Mesothelial cell of epicardium (in vitro differentiated cells): ENCODE measurements at regions not wholly inside any gene's neighbourhood (a gene's known extent, or its start where the extent isn't known, plus 50 kb on each side); places are given as distances from the start of the nearest gene placed in this dataset.

Source experiments
- DNase-seq, 2 experiments: peaks; one replicate each; pipeline ENCODE4 v3.0.0; 2021; ENCODE audit warnings: low spot score in 2 of 2; ENCODE audit not compliant: unreplicated experiment in 2 of 2
- H3K27ac Mint-ChIP-seq: 2 replicates; pipeline ENCODE4 v1.8.0; 2021; ENCODE audit warnings: mixed read lengths
- H3K27me3 Mint-ChIP-seq: 2 replicates; pipeline ENCODE4 v1.8.0; 2021; ENCODE audit warnings: low read depth, mixed read lengths
- H3K36me3 Mint-ChIP-seq: 2 replicates; pipeline ENCODE4 v1.8.0; 2021; ENCODE audit warnings: mixed read lengths
- H3K4me1 Mint-ChIP-seq: 2 replicates; pipeline ENCODE4 v1.8.0; 2021; ENCODE audit warnings: mixed read lengths
- H3K4me3 Mint-ChIP-seq: 2 replicates; pipeline ENCODE4 v1.8.0; 2021; ENCODE audit warnings: mild to moderate bottlenecking, moderate library complexity, mixed read lengths
- H3K9me3 Mint-ChIP-seq: 2 replicates; pipeline ENCODE4 v1.8.0; 2021; ENCODE audit warnings: mixed read lengths
- CTCF ChIP-seq: fragments of 200-600 bp; sonication (generic); IDR thresholded peaks from one replicate; pipeline ENCODE4 v1.5.0; 2021; ENCODE audit warnings: antibody characterized with exemption; ENCODE audit not compliant: unreplicated experiment

- Mint-ChIP-seq H3K9me3 (no peaks in the 10 kb centered on the region), H3K27ac (peak overlapping the region; percentile 95), H3K27me3 (no peaks in the 10 kb centered on the region), H3K4me1 (peaks cover 66% of the 10 kb centered on the region), H3K4me3 (no peak overlapping the region), H3K36me3 (no peaks in the 10 kb centered on the region)
- TF ChIP-seq CTCF: no peak
- no peak for DNase-seq
Measured at GRCh38 chr2:43081131-43081765, 145.2 kb downstream of the ZFP36L2 start.

GRCh38 chr2:43080571-43081021 lies 145.8 kb downstream of the ZFP36L2 start:
- Mint-ChIP-seq H3K27ac (peak overlapping the region; percentile 47), H3K4me1 (peaks cover 66% of the 10 kb centered on the region), H3K9me3 (no peaks in the 10 kb centered on the region), H3K36me3 (no peaks in the 10 kb centered on the region), H3K4me3 (no peak overlapping the region), H3K27me3 (no peaks in the 10 kb centered on the region)
- TF ChIP-seq CTCF: no peak
- DNase-seq: no peak

- Mint-ChIP-seq H3K36me3 (no peaks in the 10 kb centered on the region), H3K27me3 (no peaks in the 10 kb centered on the region)
Measured at GRCh38 chr2:43078781-43079755, 147.3 kb downstream of the ZFP36L2 start.

GRCh38 chr2:43078301-43078700 lies 148.1 kb downstream of the ZFP36L2 start:
- Mint-ChIP-seq H3K4me1 (peaks cover 66% of the 10 kb centered on the region), H3K27me3 (no peaks in the 10 kb centered on the region), H3K9me3 (no peaks in the 10 kb centered on the region), H3K4me3 (no peak overlapping the region), H3K36me3 (no peaks in the 10 kb centered on the region), H3K27ac (no peak overlapping the region)
- DNase-seq: no peak
- no peak for TF ChIP-seq CTCF

More at GRCh38 chr2:43078781-43079755, 147.3 kb downstream of the ZFP36L2 start:
- Mint-ChIP-seq H3K27ac (no peak overlapping the region), H3K4me1 (peaks cover 66% of the 10 kb centered on the region), H3K4me3 (no peak overlapping the region), H3K9me3 (no peaks in the 10 kb centered on the region)
- no peak for DNase-seq
- TF ChIP-seq CTCF: no peak

- Mint-ChIP-seq H3K4me3 (no peak overlapping the region), H3K27ac (no peak overlapping the region), H3K36me3 (no peaks in the 10 kb centered on the region), H3K9me3 (no peaks in the 10 kb centered on the region), H3K27me3 (no peaks in the 10 kb centered on the region), H3K4me1 (peaks cover 64% of the 10 kb centered on the region)
- no peak for TF ChIP-seq CTCF
- DNase-seq: no peak
Measured at GRCh38 chr2:43077876-43078275, 148.5 kb downstream of the ZFP36L2 start.
